T-helper 2 cell treated with Interferon-gamma antibody and Interleukin-4, amounts not matched to agents 5 μg/mL and 100 μg/mL, for 36 hours (primary cell): ENCODE measurements at regions not wholly inside any gene's neighbourhood (a gene's known extent, or its start where the extent isn't known, plus 50 kb on each side); places are given as distances from the start of the nearest gene placed in this dataset.

ENCODE experiments used
- DNase-seq: peaks from one replicate; pipeline ENCODE4 v3.0.0; 2021; ENCODE audit warnings: low spot score
- H3K27ac Mint-ChIP-seq: one replicate; pipeline ENCODE4 v1.8.0; 2021; ENCODE audit warnings: mild to moderate bottlenecking, mixed read lengths
- H3K27me3 Mint-ChIP-seq: one replicate; pipeline ENCODE4 v1.8.0; 2021; ENCODE audit warnings: low read depth, mixed read lengths
- H3K36me3 Mint-ChIP-seq: one replicate; pipeline ENCODE4 v1.8.0; 2021; ENCODE audit warnings: low read depth, mixed read lengths
- H3K4me1 Mint-ChIP-seq: one replicate; pipeline ENCODE4 v1.8.0; 2021; ENCODE audit warnings: low read depth, mixed read lengths
- H3K4me3 Mint-ChIP-seq: one replicate; pipeline ENCODE4 v1.8.0; 2022; ENCODE audit warnings: mild to moderate bottlenecking, moderate library complexity, mixed read lengths
- H3K9me3 Mint-ChIP-seq: one replicate; pipeline ENCODE4 v1.8.0; 2021; ENCODE audit warnings: mixed read lengths

DNA sequence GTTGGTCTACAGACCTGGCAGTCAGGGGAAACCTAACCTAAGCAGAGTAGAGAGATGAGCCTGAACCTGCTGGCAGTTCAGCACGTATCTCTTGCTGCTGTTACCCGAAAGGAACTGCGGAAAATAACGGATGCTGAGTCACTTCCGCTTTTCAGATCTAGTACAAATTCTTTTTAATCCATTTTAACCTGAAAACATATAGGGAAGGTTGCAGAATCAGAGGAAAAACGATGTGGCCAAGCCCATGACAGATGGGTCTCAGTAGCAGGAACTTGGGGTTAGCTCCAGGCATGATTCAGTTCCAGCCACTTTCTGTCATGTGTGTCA is 120.7 kb upstream of the ADRA1D start:
- Mint-ChIP-seq H3K36me3 (peaks cover 26% of the 10 kb centered on the region), H3K4me3 (peak overlapping the region; percentile 62), H3K4me1 (peaks cover 23% of the 10 kb centered on the region), H3K27ac (peak overlapping the region; percentile 95), H3K27me3 (no peaks in the 10 kb centered on the region), H3K9me3 (peaks cover 25% of the 10 kb centered on the region)
- peak; percentile 49 for DNase-seq

DNA sequence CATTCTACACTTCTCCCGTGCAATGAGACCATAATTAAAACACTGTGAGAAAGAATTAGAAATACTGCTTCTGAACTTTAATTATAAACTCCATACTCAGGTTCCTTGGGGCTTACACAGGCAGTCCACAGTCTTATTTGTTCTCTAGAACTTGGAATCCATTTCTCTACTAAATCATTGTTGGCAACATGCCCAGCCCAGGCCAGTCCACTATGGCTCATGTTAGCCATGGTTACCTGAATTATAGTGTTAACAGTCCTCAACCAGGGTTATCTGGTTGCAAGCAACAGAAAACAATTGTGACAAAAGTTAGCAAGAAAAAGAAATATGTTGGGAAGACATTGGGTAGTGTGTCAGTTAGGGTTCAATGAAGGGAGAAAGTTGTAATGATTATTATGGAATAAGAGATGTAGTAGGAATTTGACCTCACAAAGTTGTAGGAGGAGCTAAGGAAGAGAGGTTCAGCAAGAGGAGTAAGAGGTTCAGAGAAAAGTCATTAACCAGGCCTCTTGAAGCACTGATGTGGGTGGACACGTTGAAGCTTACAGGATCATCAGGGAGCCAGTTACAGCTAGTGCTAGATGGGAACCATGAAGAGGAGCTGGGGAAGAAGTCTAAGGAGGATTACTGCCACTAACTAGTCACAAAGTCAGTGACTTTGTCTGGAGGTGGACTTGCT is 120.2 kb upstream of the ADRA1D start:
- peaks cover 23% of the 10 kb centered on the region for H3K4me1 Mint-ChIP-seq

DNA sequence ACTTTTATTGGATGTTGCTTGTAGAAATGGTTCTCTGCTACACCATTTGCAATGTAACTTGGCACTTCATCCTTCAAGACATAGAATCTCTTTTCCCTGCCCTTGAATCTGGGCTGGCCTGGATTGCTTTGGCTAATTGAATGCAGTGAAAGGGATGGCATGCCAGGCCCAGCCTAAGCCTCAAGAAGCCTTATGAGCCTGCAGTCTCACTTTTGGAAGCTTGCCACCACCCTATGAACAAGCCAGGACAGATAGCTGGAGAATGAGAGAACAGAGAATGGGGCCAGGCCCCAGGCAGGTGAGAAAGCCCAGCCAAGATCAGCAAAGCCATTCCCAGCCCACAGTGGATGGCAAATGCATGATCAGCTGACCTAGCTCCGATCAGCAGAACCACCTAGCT is 117.0 kb upstream of the ADRA1D start:
- Mint-ChIP-seq H3K9me3 (peaks cover 21% of the 10 kb centered on the region), H3K4me1 (peaks cover 16% of the 10 kb centered on the region), H3K4me3 (no peak overlapping the region), H3K36me3 (peaks cover 26% of the 10 kb centered on the region), H3K27ac (no peak overlapping the region), H3K27me3 (peaks cover 3% of the 10 kb centered on the region)
- no peak for DNase-seq

More for the DNA sequence above, 120.2 kb upstream of the ADRA1D start:
- H3K9me3 Mint-ChIP-seq = peaks cover 25% of the 10 kb centered on the region
- peak overlapping the region; percentile 95 for H3K27ac Mint-ChIP-seq
- peak overlapping the region; percentile 62 for H3K4me3 Mint-ChIP-seq
- no peaks in the 10 kb centered on the region for H3K27me3 Mint-ChIP-seq
- peaks cover 26% of the 10 kb centered on the region for H3K36me3 Mint-ChIP-seq
- no peak for DNase-seq

DNA sequence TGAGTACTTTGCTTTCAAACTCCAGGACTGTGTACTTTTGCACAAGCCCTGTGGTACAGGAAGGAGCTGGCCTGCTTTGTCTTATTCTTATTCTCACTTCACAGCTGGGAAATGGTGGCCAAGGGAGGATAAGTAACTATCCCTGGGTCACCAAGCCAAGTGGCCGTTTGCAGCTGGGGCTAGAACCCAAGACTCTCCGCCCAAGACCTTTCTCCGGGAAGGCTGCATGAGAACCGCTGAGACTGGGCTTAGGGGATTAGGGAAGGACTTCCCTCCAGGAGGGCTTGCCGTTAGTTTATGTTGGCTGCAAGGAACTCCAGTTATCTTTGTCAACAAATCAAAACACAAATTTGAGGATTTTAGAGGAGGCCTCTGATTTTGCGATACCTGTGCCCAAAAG is 109.5 kb upstream of the ADRA1D start:
- no peak overlapping the region for H3K4me3 Mint-ChIP-seq
- peaks cover 12% of the 10 kb centered on the region for H3K27me3 Mint-ChIP-seq
- H3K27ac Mint-ChIP-seq = no peak overlapping the region
- H3K36me3 Mint-ChIP-seq = no peaks in the 10 kb centered on the region
- DNase-seq = no peak
- H3K4me1 Mint-ChIP-seq = no peaks in the 10 kb centered on the region
- no peaks in the 10 kb centered on the region for H3K9me3 Mint-ChIP-seq

DNA sequence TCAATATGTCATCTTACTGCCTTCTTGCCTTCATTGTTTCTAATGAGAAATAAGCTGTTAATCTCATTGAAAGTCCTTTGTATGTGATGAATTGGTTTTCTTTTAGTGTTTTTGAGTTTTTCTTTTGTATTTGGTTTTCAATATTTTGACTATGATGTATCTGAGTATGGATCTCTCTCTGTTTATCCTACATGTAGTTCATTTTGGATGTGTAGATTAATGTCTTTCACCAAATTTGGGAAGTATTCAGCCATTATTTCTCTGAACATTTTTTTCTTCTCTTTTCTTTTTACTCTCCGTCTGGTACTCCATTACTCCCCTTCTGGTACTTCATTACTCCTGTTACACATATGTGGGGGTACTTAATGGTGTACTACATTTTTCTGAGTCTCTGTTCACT is 103.3 kb upstream of the ADRA1D start:
- DNase-seq = no peak
- Mint-ChIP-seq H3K27ac (no peak overlapping the region), H3K4me1 (no peaks in the 10 kb centered on the region), H3K9me3 (peaks cover 10% of the 10 kb centered on the region), H3K27me3 (peaks cover 31% of the 10 kb centered on the region), H3K4me3 (no peak overlapping the region), H3K36me3 (no peaks in the 10 kb centered on the region)

DNA sequence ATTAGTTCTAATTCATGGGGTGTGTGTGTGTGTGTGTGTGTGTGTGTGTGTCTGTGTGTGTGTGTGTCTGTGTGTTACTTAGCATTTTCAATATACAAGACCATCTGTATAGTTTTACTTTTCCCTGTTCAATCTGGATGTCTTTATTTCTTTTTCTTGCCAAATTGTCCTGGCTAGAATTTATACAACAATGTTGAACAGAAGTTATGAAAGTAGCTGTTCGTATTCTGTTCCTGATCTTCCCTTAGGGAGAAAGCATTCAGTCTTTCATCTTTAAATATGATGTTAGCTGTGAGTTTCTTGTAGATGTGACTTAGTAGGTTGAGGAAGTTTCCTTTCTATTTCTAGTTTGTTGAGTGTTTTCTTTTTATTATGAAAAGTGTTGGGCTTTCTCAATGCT is 101.0 kb upstream of the ADRA1D start:
- DNase-seq = no peak
- Mint-ChIP-seq H3K4me1 (no peaks in the 10 kb centered on the region), H3K27ac (no peak overlapping the region), H3K4me3 (no peak overlapping the region), H3K36me3 (no peaks in the 10 kb centered on the region), H3K27me3 (peaks cover 37% of the 10 kb centered on the region), H3K9me3 (peaks cover 10% of the 10 kb centered on the region)

DNA sequence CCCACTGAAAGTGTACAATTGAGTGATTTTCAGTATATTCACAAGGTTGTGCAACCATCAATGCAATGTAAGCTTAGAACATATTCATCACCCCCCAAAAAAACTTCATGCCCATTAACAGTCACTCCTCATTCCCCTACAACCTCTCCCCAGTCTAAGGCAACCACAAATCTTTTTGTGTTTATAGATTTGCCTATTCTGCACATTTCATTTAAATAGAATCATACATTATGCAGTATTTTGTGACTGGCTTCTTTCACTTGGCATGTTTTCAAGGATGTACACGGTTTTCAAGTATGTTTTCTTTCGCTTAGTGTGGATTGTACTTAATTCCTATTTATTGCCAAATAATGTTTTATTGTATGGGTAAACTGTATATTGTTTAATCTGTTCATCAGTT is 95.6 kb upstream of the ADRA1D start:
- Mint-ChIP-seq H3K4me1 (no peaks in the 10 kb centered on the region), H3K27ac (no peak overlapping the region), H3K27me3 (peaks cover 60% of the 10 kb centered on the region), H3K9me3 (no peaks in the 10 kb centered on the region), H3K4me3 (no peak overlapping the region), H3K36me3 (no peaks in the 10 kb centered on the region)
- DNase-seq = no peak

DNA sequence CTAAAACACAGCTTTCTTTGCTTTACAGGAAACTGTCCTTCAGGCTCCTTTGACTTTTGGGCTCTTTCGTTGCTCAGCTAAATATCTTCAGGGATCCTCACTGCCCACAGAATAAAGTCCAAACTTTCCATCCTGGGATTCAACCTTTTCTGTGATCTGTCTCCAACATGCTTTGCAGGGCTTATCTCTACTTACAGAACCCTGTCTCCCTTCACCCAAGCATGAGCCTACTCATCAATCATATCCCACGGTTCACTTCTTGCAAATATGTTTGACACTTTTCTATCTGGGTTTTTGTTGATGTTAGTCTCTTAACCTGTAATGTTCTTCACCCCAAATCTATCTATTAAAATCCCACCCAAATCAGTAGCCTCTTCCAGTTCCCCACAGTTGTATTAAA is 93.5 kb upstream of the ADRA1D start:
- H3K4me1 Mint-ChIP-seq = no peaks in the 10 kb centered on the region
- peaks cover 53% of the 10 kb centered on the region for H3K27me3 Mint-ChIP-seq

DNA sequence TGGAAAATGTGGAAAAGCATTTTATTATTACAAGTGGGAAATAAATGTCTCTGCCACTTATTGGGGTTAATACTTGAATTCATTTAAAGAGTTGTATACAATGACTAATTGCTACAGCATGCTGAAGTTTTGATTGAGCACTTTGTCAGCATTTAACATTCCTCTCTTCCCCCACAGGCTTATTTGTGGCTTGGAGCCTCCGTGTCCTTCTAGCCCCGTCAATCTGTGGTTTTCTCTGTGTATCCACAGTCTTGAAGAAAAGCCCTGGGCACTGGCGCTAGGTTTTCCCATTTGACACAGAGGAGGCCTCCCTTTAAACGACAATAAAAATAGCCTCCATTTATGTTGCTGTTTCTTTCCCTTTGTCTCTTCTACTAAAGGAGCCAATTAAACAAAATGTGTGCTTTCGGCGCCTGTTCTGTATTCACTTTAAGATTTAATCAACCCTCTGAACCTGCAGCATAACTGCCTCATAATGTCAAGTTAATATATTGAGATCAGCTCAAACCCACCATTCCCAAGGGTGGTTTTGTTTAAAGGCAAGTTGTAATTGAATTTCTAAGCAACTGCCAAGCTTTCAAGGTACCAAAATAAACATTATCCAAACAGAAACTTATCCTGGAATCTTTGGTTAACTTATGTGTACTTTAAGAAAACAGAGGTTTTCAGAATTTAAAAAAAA is 92.9 kb upstream of the ADRA1D start:
- peaks cover 49% of the 10 kb centered on the region for H3K27me3 Mint-ChIP-seq
- no peak for DNase-seq

More for the DNA sequence above, 93.5 kb upstream of the ADRA1D start:
- no peak for DNase-seq
- H3K27ac Mint-ChIP-seq = no peak overlapping the region
- H3K36me3 Mint-ChIP-seq = no peaks in the 10 kb centered on the region
- no peak overlapping the region for H3K4me3 Mint-ChIP-seq
- H3K9me3 Mint-ChIP-seq = no peaks in the 10 kb centered on the region

DNA sequence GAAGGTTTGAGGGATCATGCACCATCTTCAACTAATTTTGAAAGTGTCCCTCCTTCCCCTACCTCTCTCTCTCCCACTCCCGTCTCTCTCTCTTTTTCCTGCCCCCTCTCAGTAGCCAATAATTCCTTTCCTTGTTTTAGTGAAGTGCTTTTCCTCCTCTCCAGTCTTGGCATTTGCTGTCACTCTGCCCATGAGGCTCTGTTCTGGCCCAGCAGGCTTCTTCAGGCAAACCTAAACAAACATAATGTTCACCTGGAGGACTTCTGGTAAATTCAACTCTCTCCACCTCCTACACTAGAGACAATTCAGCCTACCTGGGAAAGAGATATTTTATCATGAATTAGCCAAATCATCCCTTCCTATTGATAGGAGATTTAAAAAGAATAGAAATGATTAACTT is 86.6 kb upstream of the ADRA1D start:
- H3K9me3 Mint-ChIP-seq = no peaks in the 10 kb centered on the region
- H3K36me3 Mint-ChIP-seq = no peaks in the 10 kb centered on the region
- peaks cover 13% of the 10 kb centered on the region for H3K27me3 Mint-ChIP-seq
- DNase-seq = no peak
- no peak overlapping the region for H3K4me3 Mint-ChIP-seq
- no peak overlapping the region for H3K27ac Mint-ChIP-seq
- no peaks in the 10 kb centered on the region for H3K4me1 Mint-ChIP-seq

More for the DNA sequence above, 92.9 kb upstream of the ADRA1D start:
- Mint-ChIP-seq H3K9me3 (no peaks in the 10 kb centered on the region), H3K27ac (no peak overlapping the region), H3K36me3 (no peaks in the 10 kb centered on the region), H3K4me3 (no peak overlapping the region), H3K4me1 (no peaks in the 10 kb centered on the region)

DNA sequence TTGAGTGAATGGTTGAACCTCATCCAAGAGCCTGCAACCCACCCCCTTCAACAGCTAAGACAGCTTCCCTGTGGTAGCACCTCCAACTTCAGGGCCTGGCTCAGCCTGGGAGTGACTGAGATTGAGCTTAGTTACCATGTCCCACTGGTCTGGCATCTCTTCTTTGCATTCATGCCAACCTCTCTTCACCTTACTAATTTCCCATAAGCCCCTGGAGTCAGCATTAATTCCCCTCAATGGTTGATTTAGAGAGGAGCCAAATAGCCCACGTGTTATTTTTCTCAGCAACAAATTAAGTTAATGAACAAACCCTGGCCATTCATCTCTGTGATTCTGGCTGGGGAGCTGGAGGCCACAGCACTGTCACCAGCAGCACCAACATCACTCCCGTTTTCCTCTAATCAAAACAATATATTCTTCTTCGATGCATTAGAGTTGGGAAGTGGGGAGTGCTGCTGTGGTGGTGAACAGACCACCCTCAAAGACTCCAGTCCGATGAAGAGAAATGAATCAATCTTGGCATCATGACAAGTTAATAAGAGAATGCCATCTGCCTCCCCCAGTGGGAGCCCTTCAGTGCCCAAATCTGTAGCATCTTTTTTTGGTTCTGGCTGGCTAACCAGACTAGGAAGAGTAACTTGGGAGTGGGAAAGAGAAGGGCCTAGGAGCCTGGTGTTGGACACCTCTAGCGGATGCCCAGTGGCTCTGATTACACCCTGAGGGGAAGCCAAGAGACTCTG is 83.2 kb upstream of the ADRA1D start:
- no peak overlapping the region for H3K27ac Mint-ChIP-seq
- no peaks in the 10 kb centered on the region for H3K4me1 Mint-ChIP-seq
- H3K27me3 Mint-ChIP-seq = no peaks in the 10 kb centered on the region
- no peaks in the 10 kb centered on the region for H3K9me3 Mint-ChIP-seq
- no peak overlapping the region for H3K4me3 Mint-ChIP-seq
- H3K36me3 Mint-ChIP-seq = no peaks in the 10 kb centered on the region
- no peak for DNase-seq

DNA sequence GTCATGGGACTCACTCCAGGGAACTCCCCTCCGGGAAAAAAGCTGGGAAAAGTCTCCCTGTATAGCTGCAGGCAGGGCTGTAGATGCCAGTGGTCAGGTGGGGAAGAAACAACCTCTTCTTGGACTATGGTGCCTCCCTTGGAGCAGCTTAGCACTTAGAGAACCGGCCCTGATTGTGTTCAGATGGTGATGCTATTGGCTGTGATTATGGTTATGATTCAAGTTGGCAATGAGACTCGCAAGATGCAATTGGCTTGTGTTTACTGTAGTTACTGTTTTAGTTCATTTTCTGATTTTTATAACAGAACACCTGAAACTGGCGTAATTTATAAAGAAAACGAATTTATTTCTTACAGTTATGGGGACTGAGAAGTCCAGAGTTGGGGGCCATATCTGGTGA is 80.9 kb upstream of the ADRA1D start:
- Mint-ChIP-seq H3K9me3 (peaks cover 2% of the 10 kb centered on the region), H3K27ac (no peak overlapping the region), H3K27me3 (no peaks in the 10 kb centered on the region), H3K4me1 (no peaks in the 10 kb centered on the region), H3K36me3 (no peaks in the 10 kb centered on the region), H3K4me3 (no peak overlapping the region)
- DNase-seq = no peak

DNA sequence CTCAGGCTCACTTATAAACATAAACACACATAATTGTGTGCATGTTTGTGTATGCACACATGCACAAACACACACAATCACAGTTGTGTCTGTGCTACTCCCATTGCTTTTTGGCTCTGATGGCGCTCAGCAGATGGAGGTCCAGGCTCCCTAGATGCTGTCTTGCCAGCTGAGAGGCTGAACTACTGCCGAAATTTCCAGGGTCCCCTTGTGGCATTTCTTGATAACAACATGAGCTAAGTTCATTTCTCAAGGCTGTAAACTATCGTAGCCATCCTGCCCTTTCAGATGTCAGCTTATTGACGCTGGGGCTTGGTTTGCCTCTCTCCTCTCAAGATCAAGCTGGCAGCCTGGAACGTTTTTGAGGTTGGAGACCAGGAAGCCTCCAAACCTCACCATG is 80.1 kb upstream of the ADRA1D start:
- Mint-ChIP-seq H3K36me3 (no peaks in the 10 kb centered on the region), H3K4me1 (no peaks in the 10 kb centered on the region), H3K9me3 (peaks cover 4% of the 10 kb centered on the region)

DNA sequence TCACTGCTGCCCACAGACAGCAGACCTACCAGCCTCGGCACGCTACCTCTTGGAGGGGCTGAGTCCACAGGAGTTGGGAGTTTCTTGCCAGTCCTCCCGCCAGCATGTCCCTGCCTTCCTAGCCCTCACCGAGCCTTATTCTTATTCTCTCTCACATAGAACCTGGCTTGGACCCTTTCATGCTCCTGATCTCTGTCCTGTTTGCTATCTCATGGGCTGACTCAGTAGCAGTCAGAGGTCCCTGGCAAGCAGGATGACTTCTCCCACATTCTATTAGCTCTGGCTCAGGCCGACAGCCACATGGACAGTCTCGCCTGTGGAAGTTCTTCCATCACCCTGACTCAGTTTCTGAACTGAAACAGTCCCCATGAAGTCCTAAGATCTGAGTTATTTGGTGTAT is 79.5 kb upstream of the ADRA1D start:
- Mint-ChIP-seq H3K27me3 (no peaks in the 10 kb centered on the region), H3K36me3 (no peaks in the 10 kb centered on the region), H3K9me3 (peaks cover 4% of the 10 kb centered on the region), H3K27ac (no peak overlapping the region), H3K4me3 (no peak overlapping the region), H3K4me1 (no peaks in the 10 kb centered on the region)
- DNase-seq = no peak

More for the DNA sequence above, 80.1 kb upstream of the ADRA1D start:
- H3K27ac Mint-ChIP-seq = no peak overlapping the region
- H3K4me3 Mint-ChIP-seq = no peak overlapping the region
- DNase-seq = no peak
- no peaks in the 10 kb centered on the region for H3K27me3 Mint-ChIP-seq
